HepG2 (cell line): ENCODE measurements at regions not wholly inside any gene's neighbourhood (a gene's known extent, or its start where the extent isn't known, plus 50 kb on each side); places are given as distances from the start of the nearest gene placed in this dataset.

Source experiments
- ATAC-seq: fragments of 200-7000 bp; cut with Tn5 transposase; 3 replicates; pipeline ENCODE4 v1.9.1; 2020; ENCODE audit warnings: mild to moderate bottlenecking, moderate library complexity
- BruUV-seq: library from RNA; stranded (reverse); fragments of 400-500 nt; replicated peaks from 2 replicates; lab custom pipeline; 2021; lab: Mats Ljungman, UMichigan
- CTCF ChIA-PET: fragments of 300-600 bp; formaldehyde crosslinking; extraction: SDS; loops from one replicate; lab custom pipeline; 2021; ENCODE audit warnings: low total read pairs, inconsistent platforms, low intra/inter-chr PET ratio; lab: Yijun Ruan, JAX
- POLR2A ChIA-PET: fragments of 350-600 bp; sonication (Branson Sonifier 250); formaldehyde crosslinking; loops from one replicate; lab custom pipeline; 2020; ENCODE audit warnings: antibody characterized with exemption, inconsistent platforms; lab: Yijun Ruan, JAX
- DNase-seq: peaks from one replicate; pipeline ENCODE4 v3.0.0-alpha.2; 2015; ENCODE audit warnings: low spot score
- FAIRE-seq: peaks from 3 replicates; lab custom pipeline; 2011; peaks lifted over from hg19 to GRCh38; lab: Jason Lieb, UNC
- H2AFZ ChIP-seq: one replicate; pipeline ENCODE4 v1.6.1; 2011; ENCODE audit warnings: low read length, inconsistent platforms
- H3K27ac ChIP-seq: fragments of 300-600 bp; 3 replicates; pipeline ENCODE4 v1.8.0; 2011; ENCODE audit warnings: mixed run types, mild to moderate bottlenecking, mixed read lengths, low read length, inconsistent platforms; ENCODE audit not compliant: insufficient read depth; ENCODE audit errors: extremely low read length
- H3K27me3 ChIP-seq, 2 experiments: fragments of 200-600 bp in 1 of 2; 2 replicates in 1 of 2; 3 replicates in 1 of 2; pipeline versions ENCODE4 v1.6.0 to v1.8.0; 2011; ENCODE audit warnings: low read length in 2 of 2, mild to moderate bottlenecking in 2 of 2, moderate library complexity in 2 of 2, inconsistent platforms in 1 of 2; ENCODE audit not compliant: insufficient read depth in 2 of 2, control insufficient read depth in 1 of 2
- H3K36me3 ChIP-seq, 2 experiments: fragments of 200-600 bp in 1 of 2; replicated peaks in 1 of 2; 2 replicates in 1 of 2; 3 replicates in 1 of 2; pipeline versions ENCODE4 v1.5.1 to v1.8.0; 2011; ENCODE audit warnings: low read length in 2 of 2, inconsistent platforms in 1 of 2; ENCODE audit not compliant: insufficient read depth in 2 of 2, control insufficient read depth in 1 of 2
- H3K4me1 ChIP-seq: 2 replicates; pipeline ENCODE4 v1.5.1; 2012; ENCODE audit warnings: low read length, inconsistent platforms; ENCODE audit not compliant: insufficient read depth
- H3K4me2 ChIP-seq: 2 replicates; pipeline ENCODE4 v1.6.0; 2011; ENCODE audit warnings: low read depth, low read length, inconsistent platforms
- H3K4me3 ChIP-seq, 3 experiments: fragments of 200-600 bp in 1 of 3; sonication (generic), shearing (Covaris generic) in 1 of 3; replicated peaks in 1 of 3; 2 replicates each; pipeline ENCODE4 v1.5.1; 2011 to 2016; ENCODE audit warnings: low read length in 3 of 3, inconsistent platforms in 2 of 3, low read depth in 2 of 3, mild to moderate bottlenecking in 2 of 3, control low read depth in 1 of 3, mixed read lengths in 1 of 3; ENCODE audit not compliant: insufficient read depth in 1 of 3
- H3K79me2 ChIP-seq: one replicate; pipeline ENCODE4 v1.6.1; 2011; ENCODE audit warnings: low read length, inconsistent platforms; ENCODE audit not compliant: insufficient read depth
- H3K9ac ChIP-seq: 2 replicates; pipeline ENCODE4 v1.6.0; 2011; ENCODE audit warnings: mild to moderate bottlenecking, low read depth, low read length, inconsistent platforms; ENCODE audit not compliant: insufficient read depth
- H3K9me3 ChIP-seq: 2 replicates; pipeline ENCODE4 v1.5.1; 2012; ENCODE audit warnings: mild to moderate bottlenecking, low read length
- H4K20me1 ChIP-seq: 2 replicates; pipeline ENCODE4 v1.6.0; 2011; ENCODE audit warnings: inconsistent platforms, mild to moderate bottlenecking, low read length, moderate library complexity; ENCODE audit not compliant: insufficient read depth
- FLYWCH1 ChIP-seq: sonication (generic); formaldehyde crosslinking; IDR thresholded peaks from 2 replicates; pipeline ENCODE4 v1.8.1; 2023; ENCODE audit warnings: mild to moderate bottlenecking, missing genetic modification reagents
- NFKB2 ChIP-seq: sonication (generic); formaldehyde crosslinking; IDR thresholded peaks from 2 replicates; pipeline ENCODE4 v1.4.0; 2020; ENCODE audit warnings: missing genetic modification reagents, borderline replicate concordance
- SAP130 ChIP-seq: IDR thresholded peaks from 2 replicates; pipeline ENCODE4 v1.6.1; 2016; ENCODE audit warnings: low read depth
- SKI ChIP-seq: fragments of 450-650 bp; IDR thresholded peaks from one replicate; pipeline ENCODE4 v1.6.1; 2018; ENCODE audit warnings: mild to moderate bottlenecking; ENCODE audit not compliant: partially characterized antibody
- SNRNP70 ChIP-seq: fragments of 200-400 bp; formaldehyde crosslinking; IDR thresholded peaks from 2 replicates; pipeline ENCODE4 v1.6.1; 2017; ENCODE audit warnings: mild to moderate bottlenecking, low read depth, low read length, moderate library complexity
- TCF7 ChIP-seq: sonication (generic); IDR thresholded peaks from 2 replicates; pipeline ENCODE4 v1.6.1; 2016; ENCODE audit warnings: antibody characterized with exemption, low read depth
- ZFP36L1 ChIP-seq: sonication (generic); formaldehyde crosslinking; IDR thresholded peaks from 2 replicates; pipeline ENCODE4 v1.8.0; 2022; ENCODE audit warnings: mild to moderate bottlenecking, missing genetic modification reagents, moderate library complexity
- ZNF10 ChIP-seq: sonication (generic); formaldehyde crosslinking; IDR thresholded peaks from 2 replicates; pipeline ENCODE4 v1.4.0; 2020; ENCODE audit warnings: mild to moderate bottlenecking, low read depth, missing genetic modification reagents, borderline replicate concordance
- ZNF501 ChIP-seq: sonication (generic); formaldehyde crosslinking; IDR thresholded peaks from 2 replicates; pipeline ENCODE4 v1.5.1; 2020; ENCODE audit warnings: mild to moderate bottlenecking, moderate library complexity, missing genetic modification reagents
- ZNF83 ChIP-seq: sonication (generic); formaldehyde crosslinking; IDR thresholded peaks from 2 replicates; pipeline ENCODE4 v1.4.0; 2020; ENCODE audit warnings: missing genetic modification reagents, mild to moderate bottlenecking, borderline replicate concordance
- ZNF839 ChIP-seq: sonication (generic); formaldehyde crosslinking; IDR thresholded peaks from 2 replicates; pipeline ENCODE4 v1.4.0; 2020; ENCODE audit warnings: missing genetic modification reagents, mild to moderate bottlenecking, borderline replicate concordance
- WGBS: methylation state at CpG from one replicate; pipeline ENCODE4 v1.1.6; 2017; ENCODE audit warnings: low lambda C conversion rate; 5-methylcytosine and 5-hydroxymethylcytosine counted together
- in situ Hi-C: cut with HindIII; loops from 2 replicates; pipeline ENCODE4 v1.10.0; 2017; ENCODE audit warnings: low pct_unique_long_range_greater_than_20kb; ENCODE audit not compliant: extremely low pct_ligation_motif_present
- intact Hi-C: fragments of 100-400 bp; cut with micrococcal nuclease; formaldehyde crosslinking; loops from one replicate; pipeline ENCODE4 v1.10.0; 2022; ENCODE audit not compliant: unreplicated experiment
- TF ChIP-seq, protein P1 (sequence below): sonication (generic); formaldehyde crosslinking; IDR thresholded peaks from 2 replicates; pipeline ENCODE4 v1.4.0; 2020; ENCODE audit warnings: missing genetic modification reagents, borderline replicate concordance
- TF ChIP-seq, protein P2 (sequence below): sonication (generic); formaldehyde crosslinking; IDR thresholded peaks from 2 replicates; pipeline ENCODE4 v1.4.0; 2020; ENCODE audit warnings: missing genetic modification reagents
- TF ChIP-seq, protein P3 (sequence below): sonication (generic); formaldehyde crosslinking; IDR thresholded peaks from 2 replicates; pipeline ENCODE4 v1.4.0; 2020; ENCODE audit warnings: missing genetic modification reagents

DNA sequence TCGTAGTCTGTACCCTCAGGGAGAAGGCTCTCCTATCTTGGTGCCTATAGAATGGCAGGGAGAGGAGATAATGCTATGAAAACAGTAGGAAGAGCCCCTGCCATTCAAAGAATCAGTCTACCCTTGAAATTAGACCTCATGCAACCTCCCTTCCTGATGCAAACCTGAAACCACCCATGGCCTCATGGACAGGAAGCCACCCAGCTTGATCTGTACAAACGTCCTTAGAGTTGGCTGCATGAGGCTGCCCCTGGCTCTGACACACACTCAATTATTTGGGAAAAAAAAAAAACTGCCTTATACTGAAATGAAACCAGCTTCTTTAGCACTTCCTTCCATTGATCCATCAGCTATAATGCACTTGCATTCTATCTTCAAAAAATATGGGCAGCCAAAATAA, 116.6 kb upstream of the BCL2L14 start:
- H2AFZ ChIP-seq, result no peak overlapping the region
- FAIRE-seq (no peak), ATAC-seq (no peak), DNase-seq (no peak)
- no peak overlapping the region for H3K9ac ChIP-seq
- no peak overlapping the region for H3K27ac ChIP-seq
- H3K4me1 ChIP-seq, result peaks cover 8% of the 10 kb centered on the region
- BruUV-seq, result no TSS peak
- H3K79me2 ChIP-seq, result no peaks in the 10 kb centered on the region
- 4% methylated on average over 2 of the region's 2 CpGs for WGBS
- ChIA-PET CTCF (no interaction called here), POLR2A (no interaction called here)
- no peaks in the 10 kb centered on the region for H3K9me3 ChIP-seq
- no peaks in the 10 kb centered on the region for H4K20me1 ChIP-seq
- no peaks in the 10 kb centered on the region for H3K36me3 ChIP-seq
- peaks cover 3 to 26% of the 10 kb centered on the region in 2 experiments; a peak in 3 of 5 replicates for H3K27me3 ChIP-seq
- no peak overlapping the region for H3K4me2 ChIP-seq
- intact Hi-C loops (no loop called here), in situ Hi-C loops (no loop called here)
- no peak overlapping the region for H3K4me3 ChIP-seq
- TF ChIP-seq SKI (no peak), ZNF839 (CRISPR knock-in tag) (no peak), SAP130 (CRISPR knock-in tag) (no peak), ZFP36L1 (CRISPR knock-in tag) (no peak), TCF7 (no peak), NFKB2 (CRISPR knock-in tag) (no peak), FLYWCH1 (CRISPR knock-in tag) (no peak), ZNF501 (CRISPR knock-in tag) (no peak), ZNF83 (CRISPR knock-in tag) (no peak), SNRNP70 (no peak), ZNF10 (CRISPR knock-in tag) (no peak)
- TF ChIP-seq, protein P1, sequence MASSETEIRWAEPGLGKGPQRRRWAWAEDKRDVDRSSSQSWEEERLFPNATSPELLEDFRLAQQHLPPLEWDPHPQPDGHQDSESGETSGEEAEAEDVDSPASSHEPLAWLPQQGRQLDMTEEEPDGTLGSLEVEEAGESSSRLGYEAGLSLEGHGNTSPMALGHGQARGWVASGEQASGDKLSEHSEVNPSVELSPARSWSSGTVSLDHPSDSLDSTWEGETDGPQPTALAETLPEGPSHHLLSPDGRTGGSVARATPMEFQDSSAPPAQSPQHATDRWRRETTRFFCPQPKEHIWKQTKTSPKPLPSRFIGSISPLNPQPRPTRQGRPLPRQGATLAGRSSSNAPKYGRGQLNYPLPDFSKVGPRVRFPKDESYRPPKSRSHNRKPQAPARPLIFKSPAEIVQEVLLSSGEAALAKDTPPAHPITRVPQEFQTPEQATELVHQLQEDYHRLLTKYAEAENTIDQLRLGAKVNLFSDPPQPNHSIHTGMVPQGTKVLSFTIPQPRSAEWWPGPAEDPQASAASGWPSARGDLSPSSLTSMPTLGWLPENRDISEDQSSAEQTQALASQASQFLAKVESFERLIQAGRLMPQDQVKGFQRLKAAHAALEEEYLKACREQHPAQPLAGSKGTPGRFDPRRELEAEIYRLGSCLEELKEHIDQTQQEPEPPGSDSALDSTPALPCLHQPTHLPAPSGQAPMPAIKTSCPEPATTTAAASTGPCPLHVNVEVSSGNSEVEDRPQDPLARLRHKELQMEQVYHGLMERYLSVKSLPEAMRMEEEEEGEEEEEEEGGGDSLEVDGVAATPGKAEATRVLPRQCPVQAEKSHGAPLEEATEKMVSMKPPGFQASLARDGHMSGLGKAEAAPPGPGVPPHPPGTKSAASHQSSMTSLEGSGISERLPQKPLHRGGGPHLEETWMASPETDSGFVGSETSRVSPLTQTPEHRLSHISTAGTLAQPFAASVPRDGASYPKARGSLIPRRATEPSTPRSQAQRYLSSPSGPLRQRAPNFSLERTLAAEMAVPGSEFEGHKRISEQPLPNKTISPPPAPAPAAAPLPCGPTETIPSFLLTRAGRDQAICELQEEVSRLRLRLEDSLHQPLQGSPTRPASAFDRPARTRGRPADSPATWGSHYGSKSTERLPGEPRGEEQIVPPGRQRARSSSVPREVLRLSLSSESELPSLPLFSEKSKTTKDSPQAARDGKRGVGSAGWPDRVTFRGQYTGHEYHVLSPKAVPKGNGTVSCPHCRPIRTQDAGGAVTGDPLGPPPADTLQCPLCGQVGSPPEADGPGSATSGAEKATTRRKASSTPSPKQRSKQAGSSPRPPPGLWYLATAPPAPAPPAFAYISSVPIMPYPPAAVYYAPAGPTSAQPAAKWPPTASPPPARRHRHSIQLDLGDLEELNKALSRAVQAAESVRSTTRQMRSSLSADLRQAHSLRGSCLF (CRISPR knock-in tag), result no peak
- TF ChIP-seq, protein P2, sequence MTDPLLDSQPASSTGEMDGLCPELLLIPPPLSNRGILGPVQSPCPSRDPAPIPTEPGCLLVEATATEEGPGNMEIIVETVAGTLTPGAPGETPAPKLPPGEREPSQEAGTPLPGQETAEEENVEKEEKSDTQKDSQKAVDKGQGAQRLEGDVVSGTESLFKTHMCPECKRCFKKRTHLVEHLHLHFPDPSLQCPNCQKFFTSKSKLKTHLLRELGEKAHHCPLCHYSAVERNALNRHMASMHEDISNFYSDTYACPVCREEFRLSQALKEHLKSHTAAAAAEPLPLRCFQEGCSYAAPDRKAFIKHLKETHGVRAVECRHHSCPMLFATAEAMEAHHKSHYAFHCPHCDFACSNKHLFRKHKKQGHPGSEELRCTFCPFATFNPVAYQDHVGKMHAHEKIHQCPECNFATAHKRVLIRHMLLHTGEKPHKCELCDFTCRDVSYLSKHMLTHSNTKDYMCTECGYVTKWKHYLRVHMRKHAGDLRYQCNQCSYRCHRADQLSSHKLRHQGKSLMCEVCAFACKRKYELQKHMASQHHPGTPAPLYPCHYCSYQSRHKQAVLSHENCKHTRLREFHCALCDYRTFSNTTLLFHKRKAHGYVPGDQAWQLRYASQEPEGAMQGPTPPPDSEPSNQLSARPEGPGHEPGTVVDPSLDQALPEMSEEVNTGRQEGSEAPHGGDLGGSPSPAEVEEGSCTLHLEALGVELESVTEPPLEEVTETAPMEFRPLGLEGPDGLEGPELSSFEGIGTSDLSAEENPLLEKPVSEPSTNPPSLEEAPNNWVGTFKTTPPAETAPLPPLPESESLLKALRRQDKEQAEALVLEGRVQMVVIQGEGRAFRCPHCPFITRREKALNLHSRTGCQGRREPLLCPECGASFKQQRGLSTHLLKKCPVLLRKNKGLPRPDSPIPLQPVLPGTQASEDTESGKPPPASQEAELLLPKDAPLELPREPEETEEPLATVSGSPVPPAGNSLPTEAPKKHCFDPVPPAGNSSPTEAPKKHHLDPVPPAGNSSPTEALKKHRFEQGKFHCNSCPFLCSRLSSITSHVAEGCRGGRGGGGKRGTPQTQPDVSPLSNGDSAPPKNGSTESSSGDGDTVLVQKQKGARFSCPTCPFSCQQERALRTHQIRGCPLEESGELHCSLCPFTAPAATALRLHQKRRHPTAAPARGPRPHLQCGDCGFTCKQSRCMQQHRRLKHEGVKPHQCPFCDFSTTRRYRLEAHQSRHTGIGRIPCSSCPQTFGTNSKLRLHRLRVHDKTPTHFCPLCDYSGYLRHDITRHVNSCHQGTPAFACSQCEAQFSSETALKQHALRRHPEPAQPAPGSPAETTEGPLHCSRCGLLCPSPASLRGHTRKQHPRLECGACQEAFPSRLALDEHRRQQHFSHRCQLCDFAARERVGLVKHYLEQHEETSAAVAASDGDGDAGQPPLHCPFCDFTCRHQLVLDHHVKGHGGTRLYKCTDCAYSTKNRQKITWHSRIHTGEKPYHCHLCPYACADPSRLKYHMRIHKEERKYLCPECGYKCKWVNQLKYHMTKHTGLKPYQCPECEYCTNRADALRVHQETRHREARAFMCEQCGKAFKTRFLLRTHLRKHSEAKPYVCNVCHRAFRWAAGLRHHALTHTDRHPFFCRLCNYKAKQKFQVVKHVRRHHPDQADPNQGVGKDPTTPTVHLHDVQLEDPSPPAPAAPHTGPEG (CRISPR knock-in tag), result no peak
- TF ChIP-seq, protein P3, sequence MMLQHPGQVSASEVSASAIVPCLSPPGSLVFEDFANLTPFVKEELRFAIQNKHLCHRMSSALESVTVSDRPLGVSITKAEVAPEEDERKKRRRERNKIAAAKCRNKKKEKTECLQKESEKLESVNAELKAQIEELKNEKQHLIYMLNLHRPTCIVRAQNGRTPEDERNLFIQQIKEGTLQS (CRISPR knock-in tag), result no peak
